Coronary artery (tissue), 2 donors: ENCODE measurements at regions not wholly inside any gene's neighbourhood (a gene's known extent, or its start where the extent isn't known, plus 50 kb on each side); places are given as distances from the start of the nearest gene placed in this dataset.

ENCODE experiments used
- DNase-seq: peaks from one replicate; pipeline ENCODE4 v3.0.0-alpha.2; 2017; ENCODE audit warnings: low spot score
- H3K27ac ChIP-seq, 2 donors: fragments of 200-600 bp; sonication (generic); one replicate each; pipeline ENCODE4 v1.5.1; 2016 to 2019
- H3K4me3 ChIP-seq: fragments of 200-600 bp; sonication (generic); 2 replicates; pipeline ENCODE4 v1.5.1; 2016; ENCODE audit warnings: mild to moderate bottlenecking, moderate library complexity
- TF ChIP-seq, protein P1 (sequence below): fragments of 200-600 bp; sonication (generic); IDR thresholded peaks from one replicate; pipeline ENCODE4 v1.5.1; 2019; ENCODE audit warnings: antibody characterized with exemption

- Histone ChIP-seq H3K4me3 (no peak overlapping the region), H3K27ac (no peak overlapping the region)
- DNase-seq: no peak
- TF ChIP-seq, protein P1, sequence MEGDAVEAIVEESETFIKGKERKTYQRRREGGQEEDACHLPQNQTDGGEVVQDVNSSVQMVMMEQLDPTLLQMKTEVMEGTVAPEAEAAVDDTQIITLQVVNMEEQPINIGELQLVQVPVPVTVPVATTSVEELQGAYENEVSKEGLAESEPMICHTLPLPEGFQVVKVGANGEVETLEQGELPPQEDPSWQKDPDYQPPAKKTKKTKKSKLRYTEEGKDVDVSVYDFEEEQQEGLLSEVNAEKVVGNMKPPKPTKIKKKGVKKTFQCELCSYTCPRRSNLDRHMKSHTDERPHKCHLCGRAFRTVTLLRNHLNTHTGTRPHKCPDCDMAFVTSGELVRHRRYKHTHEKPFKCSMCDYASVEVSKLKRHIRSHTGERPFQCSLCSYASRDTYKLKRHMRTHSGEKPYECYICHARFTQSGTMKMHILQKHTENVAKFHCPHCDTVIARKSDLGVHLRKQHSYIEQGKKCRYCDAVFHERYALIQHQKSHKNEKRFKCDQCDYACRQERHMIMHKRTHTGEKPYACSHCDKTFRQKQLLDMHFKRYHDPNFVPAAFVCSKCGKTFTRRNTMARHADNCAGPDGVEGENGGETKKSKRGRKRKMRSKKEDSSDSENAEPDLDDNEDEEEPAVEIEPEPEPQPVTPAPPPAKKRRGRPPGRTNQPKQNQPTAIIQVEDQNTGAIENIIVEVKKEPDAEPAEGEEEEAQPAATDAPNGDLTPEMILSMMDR: no peak
Measured at GRCh38 chr2:158049129-158049855, 52.4 kb upstream of the UPP2 start.

DNA sequence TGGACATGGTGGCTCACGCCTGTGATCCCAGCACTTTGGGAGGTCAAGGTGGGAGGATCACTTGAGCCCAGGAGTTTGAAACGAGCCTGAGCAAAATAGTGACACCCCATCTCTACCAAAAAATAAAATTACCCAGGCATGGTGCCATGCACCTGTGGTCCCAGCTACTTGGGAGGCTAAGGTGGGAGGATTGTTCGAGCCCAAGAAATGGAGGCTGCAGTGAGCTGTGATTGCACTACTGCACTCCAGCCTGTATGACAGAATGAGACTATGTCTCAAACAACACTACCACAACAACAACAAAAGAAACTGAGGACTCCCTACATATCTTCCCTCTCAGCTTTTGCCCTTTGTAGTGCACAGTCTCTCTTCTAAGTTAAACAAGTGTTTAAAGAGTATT lies 53.3 kb upstream of the UPP2 start:
- H3K4me3 ChIP-seq: no peak overlapping the region
- DNase-seq: no peak
- TF ChIP-seq, protein P1: no peak
- H3K27ac ChIP-seq: no peak overlapping the region

DNA sequence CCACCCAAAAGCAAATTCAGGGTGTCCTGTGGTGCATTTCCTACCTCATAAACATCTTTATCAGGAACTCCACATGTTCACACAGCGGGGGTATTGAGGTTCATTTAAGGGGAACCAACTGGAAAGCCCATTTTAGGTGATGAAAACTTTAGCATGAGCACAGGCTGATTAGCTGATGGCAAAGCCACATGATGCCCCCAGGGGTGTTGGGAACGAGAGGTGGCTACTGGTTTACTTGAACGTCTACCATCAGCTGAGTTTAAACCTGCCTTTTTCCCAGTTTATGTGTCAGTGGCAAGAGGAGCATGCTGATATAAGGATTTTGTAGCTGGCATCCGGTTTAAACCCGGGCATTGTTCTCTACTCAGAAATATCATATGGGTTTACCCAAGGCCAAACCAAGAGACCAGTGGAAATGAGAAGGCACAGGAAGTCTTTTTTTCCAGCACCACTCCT lies 54.5 kb upstream of the UPP2 start:
- no peak overlapping the region for H3K4me3 ChIP-seq
- peak overlapping the region in 1 of 2 donors; percentile 3 for H3K27ac ChIP-seq
- TF ChIP-seq, protein P1: no peak
- DNase-seq: no peak

DNA sequence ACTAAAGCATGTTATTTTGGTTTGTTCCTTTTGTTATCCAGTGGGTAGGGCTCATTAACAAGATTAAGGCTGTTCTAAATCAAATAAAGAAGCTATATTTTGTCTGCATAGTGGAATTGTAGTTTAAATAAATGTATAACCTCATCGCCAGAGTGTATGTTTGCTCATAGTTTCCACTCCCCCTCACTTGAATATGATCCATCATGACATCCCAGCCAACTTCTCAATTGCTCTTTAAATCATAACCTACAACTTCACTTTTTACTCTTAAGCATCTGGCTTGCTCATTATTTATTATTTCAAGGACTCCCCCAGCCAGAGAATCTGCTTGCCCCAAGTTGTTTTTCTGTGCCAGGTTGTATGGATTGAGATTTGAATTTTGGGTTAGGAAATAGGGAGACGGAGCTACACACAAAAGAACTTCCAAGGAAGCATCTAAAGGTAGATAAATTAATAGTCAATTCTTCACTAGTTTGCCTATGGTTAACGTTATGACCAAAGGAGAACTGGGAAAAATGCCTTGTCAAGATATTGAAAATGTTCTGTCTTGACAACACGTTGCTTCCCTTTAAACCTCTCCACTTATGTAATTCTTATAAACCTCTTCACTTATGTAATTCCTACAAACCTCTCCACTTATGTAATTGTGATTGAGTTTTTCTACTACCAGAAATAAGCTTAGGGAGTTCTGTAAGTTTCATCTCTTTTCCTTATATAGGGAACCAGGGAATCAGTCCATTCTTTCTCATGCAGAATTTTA lies 55.4 kb upstream of the UPP2 start:
- no peak overlapping the region for H3K27ac ChIP-seq

GRCh38 chr2:158045362-158045761 lies 56.3 kb upstream of the UPP2 start:
- no peak for DNase-seq
- H3K4me3 ChIP-seq: no peak overlapping the region
- no peak overlapping the region for H3K27ac ChIP-seq
- TF ChIP-seq, protein P1: no peak

More for the DNA sequence above, 55.4 kb upstream of the UPP2 start:
- no peak for DNase-seq
- TF ChIP-seq, protein P1: no peak
- no peak overlapping the region for H3K4me3 ChIP-seq

DNA sequence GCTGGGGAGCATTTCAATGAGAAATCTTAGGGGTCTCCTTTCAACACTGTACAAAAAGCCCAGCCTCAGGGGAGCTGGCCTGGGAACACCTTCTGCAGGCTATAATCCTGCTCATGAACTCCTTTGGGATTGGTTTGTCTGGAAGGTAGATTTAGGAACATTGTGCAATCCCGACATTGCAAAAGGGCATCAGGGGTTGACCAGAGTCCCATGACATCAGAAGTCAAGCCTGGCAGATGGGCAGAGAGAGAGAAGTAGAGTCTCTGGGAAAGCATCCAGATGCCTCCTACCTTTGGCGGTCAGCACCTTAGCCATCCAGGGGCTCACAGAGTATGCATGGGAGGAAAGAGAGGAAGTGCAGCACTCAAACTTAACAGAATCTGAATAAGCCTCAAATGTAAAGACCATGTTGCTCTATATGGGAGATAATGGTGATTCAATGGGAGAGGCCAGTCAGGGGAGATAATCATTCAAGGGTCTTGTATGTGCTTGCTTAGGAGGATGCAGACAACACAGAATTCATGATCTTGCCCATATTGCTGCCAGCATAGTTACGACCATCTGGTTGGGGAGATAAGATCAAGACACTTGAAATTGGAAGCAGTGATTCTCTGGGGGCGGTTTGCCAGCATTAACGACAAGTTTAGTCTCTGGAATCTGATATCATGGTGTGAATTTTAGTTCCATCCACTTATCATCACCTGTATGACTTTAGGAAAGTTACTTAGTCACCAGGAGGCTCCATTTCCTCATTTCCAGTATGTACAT lies 58.3 kb upstream of the UPP2 start:
- Histone ChIP-seq H3K4me3 (no peak overlapping the region), H3K27ac (no peak overlapping the region)
- DNase-seq: no peak
- TF ChIP-seq, protein P1: no peak
